Endothelial cell of umbilical vein (primary cell): ENCODE measurements at regions not wholly inside any gene's neighbourhood (a gene's known extent, or its start where the extent isn't known, plus 50 kb on each side); places are given as distances from the start of the nearest gene placed in this dataset.

ENCODE experiments used
- CTCF ChIP-seq, 2 donors: IDR thresholded peaks; 1 replicate in 1 of 2; 2 replicates in 1 of 2; pipeline ENCODE4 v1.5.1; 2011; ENCODE audit warnings: low read length in 2 of 2, mild to moderate bottlenecking in 2 of 2, moderate library complexity in 2 of 2, control low read depth in 1 of 2, inconsistent platforms in 1 of 2, low read depth in 1 of 2; ENCODE audit not compliant: insufficient read depth in 1 of 2; ENCODE audit errors: extremely low read depth in 1 of 2
- EZH2 ChIP-seq: IDR thresholded peaks from 2 replicates; pipeline ENCODE4 v1.6.1; 2012; ENCODE audit warnings: borderline replicate concordance, low read depth, mild to moderate bottlenecking, moderate library complexity, low read length, inconsistent platforms; ENCODE audit not compliant: severe bottlenecking
- JUN ChIP-seq: IDR thresholded peaks from 2 replicates; pipeline ENCODE4 v1.6.1; 2011; ENCODE audit warnings: borderline replicate concordance, low read depth; ENCODE audit not compliant: insufficient read length, insufficient read depth
- MYC ChIP-seq: IDR thresholded peaks from one replicate; pipeline ENCODE4 v1.6.1; 2011; ENCODE audit warnings: mild to moderate bottlenecking, low read depth, low read length
- POLR2A ChIP-seq: IDR thresholded peaks from 2 replicates; pipeline ENCODE4 v1.6.1; 2012; ENCODE audit warnings: low read depth, mild to moderate bottlenecking, control low read depth, low read length
- POLR2AphosphoS5 ChIP-seq: IDR thresholded peaks from 2 replicates; pipeline ENCODE4 v1.6.1; 2012; ENCODE audit warnings: low read depth, mild to moderate bottlenecking, control low read depth, low read length, moderate library complexity; ENCODE audit not compliant: insufficient read depth

DNA sequence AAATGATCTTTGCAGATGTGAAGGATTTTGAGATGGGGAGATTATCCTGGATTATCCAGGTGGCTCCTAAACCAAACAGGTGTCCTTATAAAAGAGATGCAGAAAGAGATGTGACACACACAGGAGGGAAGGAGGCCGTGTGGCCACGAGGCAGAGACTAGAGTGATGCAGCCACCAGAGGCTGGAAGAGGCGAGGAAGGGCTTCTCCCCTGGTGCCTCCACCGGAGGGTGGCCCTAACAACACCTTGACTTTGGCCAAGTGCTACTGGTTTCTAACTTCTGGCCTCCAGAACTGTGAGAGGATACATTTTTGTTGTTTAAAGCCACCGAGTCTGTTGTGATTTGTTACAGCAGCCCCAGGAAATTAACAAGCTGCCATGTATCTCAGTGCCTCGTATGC lies 127.1 kb downstream of the ASB7 start:
- no peak for TF ChIP-seq CTCF (IDR thresholded peaks at IDR 0.05; ENCODE audit: extremely low read depth in 1 of 2, insufficient read depth in 1 of 2, low read depth in 1 of 2, low read length in 2 of 2)
- TF ChIP-seq POLR2A, result no peak
- TF ChIP-seq POLR2AphosphoS5, result no peak
- TF ChIP-seq JUN, result no peak
- no peak for TF ChIP-seq EZH2
- no peak for TF ChIP-seq MYC
